HEK293T (cell line): ENCODE measurements at regions not wholly inside any gene's neighbourhood (a gene's known extent, or its start where the extent isn't known, plus 50 kb on each side); places are given as distances from the start of the nearest gene placed in this dataset.

Experiments
- CTCF ChIA-PET: fragments of 350-600 bp; formaldehyde crosslinking; extraction: SDS; loops from one replicate; lab custom pipeline; 2021; ENCODE audit warnings: antibody characterized with exemption, inconsistent platforms; lab: Yijun Ruan, JAX
- POLR2A ChIA-PET: fragments of 350-600 bp; formaldehyde crosslinking; extraction: SDS; loops from one replicate; lab custom pipeline; 2020; ENCODE audit warnings: antibody characterized with exemption, inconsistent platforms; lab: Yijun Ruan, JAX
- DNase-seq: peaks from one replicate; pipeline ENCODE4 v3.0.0; 2012; ENCODE audit warnings: mixed read lengths; ENCODE audit errors: extremely low spot score
- ARNT ChIP-seq: fragments of 450-650 bp; IDR thresholded peaks from 2 replicates; pipeline ENCODE4 v1.6.1; 2017; ENCODE audit warnings: mild to moderate bottlenecking
- BHLHE40 ChIP-seq: fragments of 450-650 bp; IDR thresholded peaks from 2 replicates; pipeline ENCODE4 v1.6.1; 2016; ENCODE audit warnings: mild to moderate bottlenecking, moderate library complexity, borderline replicate concordance
- CTBP1 ChIP-seq: fragments of 450-650 bp; IDR thresholded peaks from 2 replicates; pipeline ENCODE4 v1.6.1; 2016; ENCODE audit warnings: borderline replicate concordance
- ELF4 ChIP-seq: fragments of 450-650 bp; IDR thresholded peaks from 2 replicates; pipeline ENCODE4 v1.6.1; 2017; ENCODE audit warnings: antibody characterized with exemption
- FOXA1 ChIP-seq: fragments of 450-650 bp; IDR thresholded peaks from 2 replicates; pipeline ENCODE4 v1.6.1; 2016; ENCODE audit warnings: mild to moderate bottlenecking
- FOXK2 ChIP-seq: fragments of 450-650 bp; IDR thresholded peaks from 2 replicates; pipeline ENCODE4 v1.6.1; 2016; ENCODE audit warnings: mild to moderate bottlenecking
- FOXM1 ChIP-seq: fragments of 450-650 bp; IDR thresholded peaks from 2 replicates; pipeline ENCODE4 v1.6.1; 2017; ENCODE audit warnings: mild to moderate bottlenecking, borderline replicate concordance
- HDGF ChIP-seq: fragments of 450-650 bp; IDR thresholded peaks from 2 replicates; pipeline ENCODE4 v1.6.1; 2017; ENCODE audit warnings: antibody characterized with exemption, borderline replicate concordance
- L3MBTL2 ChIP-seq: fragments of 450-650 bp; conservative IDR thresholded peaks from 2 replicates; pipeline ENCODE4 v1.6.1; 2016; ENCODE audit warnings: mild to moderate bottlenecking
- LEF1 ChIP-seq: fragments of 450-650 bp; IDR thresholded peaks from 2 replicates; pipeline ENCODE4 v1.6.1; 2017; ENCODE audit warnings: mild to moderate bottlenecking, borderline replicate concordance
- NFRKB ChIP-seq: fragments of 450-650 bp; IDR thresholded peaks from 2 replicates; pipeline ENCODE4 v1.6.1; 2016; ENCODE audit warnings: mild to moderate bottlenecking, moderate library complexity
- SP1 ChIP-seq: fragments of 450-650 bp; IDR thresholded peaks from 2 replicates; pipeline ENCODE4 v1.6.1; 2017
- SUZ12 ChIP-seq: fragments of 450-650 bp; IDR thresholded peaks from 2 replicates; pipeline ENCODE4 v1.6.1; 2016; ENCODE audit warnings: mild to moderate bottlenecking
- TARDBP ChIP-seq: fragments of 450-650 bp; IDR thresholded peaks from 2 replicates; pipeline ENCODE4 v1.6.1; 2016
- ZNF384 ChIP-seq: fragments of 450-650 bp; IDR thresholded peaks from 2 replicates; pipeline ENCODE4 v1.6.1; 2016
- TF ChIP-seq, protein P1 (sequence below): fragments of 450-650 bp; IDR thresholded peaks from 2 replicates; pipeline ENCODE4 v1.6.1; 2016

- CTCF ChIA-PET, result interaction anchor here (1.5 kb wide), 1 partner anchor 12 kb away, joined by 6 read pairs; no protein-coding TSS in a partner anchor
- TF ChIP-seq, protein P1, sequence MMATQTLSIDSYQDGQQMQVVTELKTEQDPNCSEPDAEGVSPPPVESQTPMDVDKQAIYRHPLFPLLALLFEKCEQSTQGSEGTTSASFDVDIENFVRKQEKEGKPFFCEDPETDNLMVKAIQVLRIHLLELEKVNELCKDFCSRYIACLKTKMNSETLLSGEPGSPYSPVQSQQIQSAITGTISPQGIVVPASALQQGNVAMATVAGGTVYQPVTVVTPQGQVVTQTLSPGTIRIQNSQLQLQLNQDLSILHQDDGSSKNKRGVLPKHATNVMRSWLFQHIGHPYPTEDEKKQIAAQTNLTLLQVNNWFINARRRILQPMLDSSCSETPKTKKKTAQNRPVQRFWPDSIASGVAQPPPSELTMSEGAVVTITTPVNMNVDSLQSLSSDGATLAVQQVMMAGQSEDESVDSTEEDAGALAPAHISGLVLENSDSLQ, result no peak
- TF ChIP-seq FOXA1 (no peak), SUZ12 (no peak), FOXK2 (no peak), NFRKB (no peak), BHLHE40 (no peak), TARDBP (no peak), ARNT (no peak), HDGF (no peak), ELF4 (no peak), SP1 (no peak), L3MBTL2 (no peak), ZNF384 (no peak), FOXM1 (no peak), CTBP1 (no peak)
- POLR2A ChIA-PET, result no interaction called here
- no peak for DNase-seq
These were observed 153.6 kb downstream of the RCN1 start for GRCh38 chr11:32244453-32244852.

DNA sequence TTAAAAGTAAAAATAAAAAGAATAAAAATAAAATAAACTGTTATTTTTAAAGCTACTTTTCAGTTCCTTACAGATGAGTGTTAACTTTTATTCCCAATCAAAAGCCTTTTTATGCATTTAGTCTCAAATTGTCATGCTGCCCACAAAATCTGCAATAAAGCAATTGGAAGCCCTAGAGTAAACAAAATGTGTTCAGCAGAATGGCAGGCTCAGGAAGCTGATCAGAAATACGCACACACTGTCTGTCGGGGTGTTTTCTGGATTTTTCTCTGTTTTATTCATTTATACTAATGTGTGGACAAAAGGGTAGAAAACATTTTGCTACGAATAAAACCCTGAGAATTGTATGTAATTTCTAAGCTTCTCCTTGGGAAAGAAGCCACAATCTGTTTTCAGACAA is 162.8 kb downstream of the RCN1 start:
- CTCF ChIA-PET, result interaction anchor here (0.5 to 0.6 kb wide), 3 partner anchors 11 to 1034 kb away, joined by 3 to 4 read pairs (median 4); no protein-coding TSS in a partner anchor
- POLR2A ChIA-PET, result no interaction called here
- TF ChIP-seq BHLHE40 (no peak), LEF1 (no peak), L3MBTL2 (no peak), TARDBP (no peak), ELF4 (no peak), CTBP1 (no peak), FOXM1 (no peak), HDGF (no peak), FOXA1 (no peak), SUZ12 (no peak), ZNF384 (no peak), NFRKB (no peak), ARNT (no peak)
- TF ChIP-seq, protein P1, result no peak
- DNase-seq, result no peak

- CTCF ChIA-PET, result no interaction called here
- TF ChIP-seq CTBP1 (no peak), SP1 (no peak), L3MBTL2 (no peak), SUZ12 (no peak), ARNT (no peak), LEF1 (no peak), NFRKB (no peak), FOXK2 (no peak)
- no peak for DNase-seq
- POLR2A ChIA-PET, result no interaction called here
These were observed 165.0 kb downstream of the RCN1 start for GRCh38 chr11:32255841-32256240.

DNA sequence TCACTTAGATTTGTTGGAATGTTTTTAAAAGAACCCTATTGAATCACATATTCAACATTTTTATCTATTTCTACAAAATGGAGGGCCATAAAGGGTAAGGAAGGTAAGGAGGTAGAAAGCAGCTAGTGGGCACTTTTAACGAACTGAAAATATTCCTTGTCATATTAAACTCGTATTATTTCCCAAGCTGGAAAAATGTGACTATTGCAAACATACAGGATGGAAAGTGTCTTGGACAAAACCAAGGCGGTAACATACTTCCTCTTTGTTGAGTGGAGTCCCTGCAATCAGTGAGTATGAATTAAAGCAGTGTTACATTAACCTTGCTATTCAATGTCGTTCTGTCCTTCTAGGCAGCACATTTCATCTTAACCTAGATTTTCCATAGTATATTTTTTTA is 165.6 kb downstream of the RCN1 start:
- ChIA-PET POLR2A (no interaction called here), CTCF (no interaction called here)

GRCh38 chr11:32259641-32260081 is 168.8 kb downstream of the RCN1 start:
- POLR2A ChIA-PET, result no interaction called here
- CTCF ChIA-PET, result interaction anchor here (0.6 kb wide), 1 partner anchor 21 kb away, joined by 4 read pairs; no protein-coding TSS in a partner anchor
- DNase-seq, result no peak
- TF ChIP-seq HDGF (no peak), FOXA1 (no peak), CTBP1 (no peak)

More for the DNA sequence above, 165.6 kb downstream of the RCN1 start:
- no peak for DNase-seq
- no peak for TF ChIP-seq FOXM1
- no peak for TF ChIP-seq FOXK2
- TF ChIP-seq CTBP1, result no peak
- TF ChIP-seq L3MBTL2, result no peak
- no peak for TF ChIP-seq NFRKB
- no peak for TF ChIP-seq SP1
- TF ChIP-seq ELF4, result no peak
- TF ChIP-seq TARDBP, result no peak
- TF ChIP-seq ARNT, result no peak
- TF ChIP-seq FOXA1, result no peak

DNA sequence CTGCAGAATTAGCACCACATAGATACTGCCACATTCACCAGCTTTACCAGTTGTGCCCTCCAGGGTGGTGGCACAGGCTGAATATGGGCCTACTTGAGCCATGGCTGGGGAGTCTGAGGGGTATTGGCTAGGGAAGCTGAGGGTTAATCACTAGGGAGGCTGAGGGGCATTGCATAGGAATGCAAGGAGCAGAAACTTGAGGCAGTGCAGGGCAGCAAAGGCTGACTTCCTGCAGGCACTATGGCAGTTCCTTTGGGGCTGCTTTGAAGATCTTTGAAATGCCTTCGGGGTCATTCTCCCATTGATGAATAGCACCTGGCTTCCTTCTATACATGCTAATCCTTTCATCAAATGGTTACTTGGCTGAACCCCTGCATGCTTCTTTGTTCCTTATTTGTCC is 171.5 kb downstream of the RCN1 start:
- CTCF ChIA-PET, result no interaction called here

More for the DNA sequence above, 171.5 kb downstream of the RCN1 start:
- TF ChIP-seq BHLHE40 (no peak), CTBP1 (no peak), HDGF (no peak), L3MBTL2 (no peak), FOXK2 (no peak), FOXA1 (no peak), SUZ12 (no peak), ARNT (no peak), ZNF384 (no peak), FOXM1 (no peak), LEF1 (no peak), NFRKB (no peak), SP1 (no peak), ELF4 (no peak), TARDBP (no peak)
- TF ChIP-seq, protein P1, result no peak
- POLR2A ChIA-PET, result no interaction called here
- DNase-seq, result no peak
